Breast epithelium (tissue), 4 donors: ENCODE measurements at regions not wholly inside any gene's neighbourhood (a gene's known extent, or its start where the extent isn't known, plus 50 kb on each side); places are given as distances from the start of the nearest gene placed in this dataset.

Experiments
- DNase-seq, 2 donors: peaks; one replicate each; pipeline ENCODE4 v3.0.0-alpha.2; 2019; ENCODE audit warnings: low spot score in 2 of 2
- H3K27ac ChIP-seq, 2 donors: fragments of 200-600 bp; sonication (generic) in 1 of 2; one replicate each; pipeline ENCODE4 v1.5.1; 2016 to 2019; ENCODE audit warnings: mild to moderate bottlenecking in 1 of 2
- H3K27me3 ChIP-seq, 2 donors: fragments of 200-600 bp; sonication (generic) in 1 of 2; one replicate each; pipeline versions ENCODE4 v1.5.1 to v1.6.0; 2017 to 2019; ENCODE audit warnings: control low read depth in 1 of 2, mild to moderate bottlenecking in 1 of 2
- H3K36me3 ChIP-seq: fragments of 200-600 bp; one replicate; pipeline ENCODE4 v1.5.1; 2019
- H3K4me1 ChIP-seq, 2 donors: fragments of 200-600 bp; sonication (generic); one replicate each; pipeline ENCODE4 v1.5.1; 2016 to 2019; ENCODE audit warnings: control low read depth in 1 of 2
- H3K4me3 ChIP-seq, 3 donors: fragments of 200-600 bp; sonication (generic); 1 replicate in 2 of 3; 2 replicates in 1 of 3; pipeline ENCODE4 v1.5.1; 2016 to 2019; ENCODE audit warnings: mild to moderate bottlenecking in 3 of 3, moderate library complexity in 2 of 3
- H3K9me3 ChIP-seq, 2 donors: fragments of 200-600 bp; sonication (generic) in 1 of 2; one replicate each; pipeline ENCODE4 v1.5.1; 2016 to 2019; ENCODE audit warnings: control low read depth in 1 of 2
- CTCF ChIP-seq, 3 donors: fragments of 450-650 bp; IDR thresholded peaks; one replicate each; pipeline ENCODE4 v1.5.1; 2016 to 2017; ENCODE audit warnings: antibody characterized with exemption in 3 of 3, mild to moderate bottlenecking in 3 of 3, moderate library complexity in 3 of 3
- POLR2A ChIP-seq: fragments of 450-650 bp; IDR thresholded peaks from one replicate; pipeline ENCODE4 v1.6.1; 2016; ENCODE audit warnings: antibody characterized with exemption, mild to moderate bottlenecking, moderate library complexity
- POLR2AphosphoS5 ChIP-seq, 3 donors: sonication (generic); formaldehyde crosslinking; IDR thresholded peaks; one replicate each; pipeline ENCODE4 v1.6.1; 2017; ENCODE audit warnings: antibody characterized with exemption in 3 of 3
- intact Hi-C: fragments of 100-400 bp; cut with DNase I; formaldehyde crosslinking; loops from one replicate; pipeline ENCODE4 v1.15.1; 2023; ENCODE audit warnings: low total_unique reads

- no peak for DNase-seq
- TF ChIP-seq POLR2AphosphoS5 (IDR thresholded peaks at IDR 0.05): no peak
- no peak for TF ChIP-seq CTCF (IDR thresholded peaks at IDR 0.05)
- TF ChIP-seq POLR2A: no peak
- H3K4me1 ChIP-seq: no peaks in the 10 kb centered on the region
- H3K9me3 ChIP-seq: no peaks in the 10 kb centered on the region
- intact Hi-C loops: no loop called here
- no peak overlapping the region for H3K27ac ChIP-seq
- no peak overlapping the region for H3K4me3 ChIP-seq
- no peaks in the 10 kb centered on the region for H3K36me3 ChIP-seq
- no peaks in the 10 kb centered on the region for H3K27me3 ChIP-seq
These were observed 173.3 kb downstream of the FBXO8 start for GRCh38 chr4:174110180-174110579.

GRCh38 chr4:174107746-174108354 is 175.6 kb downstream of the FBXO8 start:
- Histone ChIP-seq H3K27me3 (no peaks in the 10 kb centered on the region), H3K27ac (no peak overlapping the region), H3K9me3 (no peaks in the 10 kb centered on the region), H3K4me3 (no peak overlapping the region), H3K36me3 (no peaks in the 10 kb centered on the region), H3K4me1 (no peaks in the 10 kb centered on the region)
- intact Hi-C loops: no loop called here
- no peak for DNase-seq
- TF ChIP-seq POLR2A: no peak
- no peak for TF ChIP-seq CTCF (IDR thresholded peaks at IDR 0.05)
- no peak for TF ChIP-seq POLR2AphosphoS5 (IDR thresholded peaks at IDR 0.05)

GRCh38 chr4:174105202-174105601 is 178.3 kb downstream of the FBXO8 start:
- Histone ChIP-seq H3K36me3 (no peaks in the 10 kb centered on the region), H3K4me1 (no peaks in the 10 kb centered on the region), H3K27ac (no peak overlapping the region), H3K9me3 (no peaks in the 10 kb centered on the region), H3K4me3 (no peak overlapping the region), H3K27me3 (no peaks in the 10 kb centered on the region)
- intact Hi-C loops: no loop called here
- TF ChIP-seq CTCF (IDR thresholded peaks at IDR 0.05): no peak
- no peak for TF ChIP-seq POLR2A
- no peak for TF ChIP-seq POLR2AphosphoS5 (IDR thresholded peaks at IDR 0.05)
- no peak for DNase-seq

GRCh38 chr4:174100910-174101309 is 182.6 kb downstream of the FBXO8 start:
- no peaks in the 10 kb centered on the region for H3K36me3 ChIP-seq
- DNase-seq: no peak
- no peaks in the 10 kb centered on the region for H3K27me3 ChIP-seq
- no peak for TF ChIP-seq POLR2AphosphoS5 (IDR thresholded peaks at IDR 0.05)
- no peak for TF ChIP-seq CTCF (IDR thresholded peaks at IDR 0.05)
- no peak for TF ChIP-seq POLR2A
- no peak overlapping the region for H3K27ac ChIP-seq
- H3K4me3 ChIP-seq: no peak overlapping the region
- H3K9me3 ChIP-seq: no peaks in the 10 kb centered on the region
- H3K4me1 ChIP-seq: no peaks in the 10 kb centered on the region
- intact Hi-C loops: no loop called here

- Histone ChIP-seq H3K36me3 (no peaks in the 10 kb centered on the region), H3K4me1 (no peaks in the 10 kb centered on the region), H3K27me3 (no peaks in the 10 kb centered on the region), H3K27ac (no peak overlapping the region), H3K4me3 (no peak overlapping the region), H3K9me3 (no peaks in the 10 kb centered on the region)
- DNase-seq: no peak
- no peak for TF ChIP-seq CTCF (IDR thresholded peaks at IDR 0.05)
- no peak for TF ChIP-seq POLR2AphosphoS5 (IDR thresholded peaks at IDR 0.05)
- no peak for TF ChIP-seq POLR2A
- intact Hi-C loops: no loop called here
These were observed 183.8 kb downstream of the FBXO8 start for GRCh38 chr4:174099712-174100111.
